HG03066 (cell line): ENCODE measurements at regions not wholly inside any gene's neighbourhood (a gene's known extent, or its start where the extent isn't known, plus 50 kb on each side); places are given as distances from the start of the nearest gene placed in this dataset.
A peak's percentile ranks its signal among the peaks of the same experiment; 100 is the strongest.
"Not testable (repeated sequence)": the region's sequence is repeated elsewhere in the genome, so short reads cannot be mapped to it uniquely, and the experiment has no call there.

Experiments used
- ATAC-seq: cut with Tn5 transposase; IDR thresholded peaks from one replicate; pipeline ENCODE4 v1.9.1; 2021; ENCODE audit warnings: low read depth; ENCODE audit not compliant: unreplicated experiment

DNA sequence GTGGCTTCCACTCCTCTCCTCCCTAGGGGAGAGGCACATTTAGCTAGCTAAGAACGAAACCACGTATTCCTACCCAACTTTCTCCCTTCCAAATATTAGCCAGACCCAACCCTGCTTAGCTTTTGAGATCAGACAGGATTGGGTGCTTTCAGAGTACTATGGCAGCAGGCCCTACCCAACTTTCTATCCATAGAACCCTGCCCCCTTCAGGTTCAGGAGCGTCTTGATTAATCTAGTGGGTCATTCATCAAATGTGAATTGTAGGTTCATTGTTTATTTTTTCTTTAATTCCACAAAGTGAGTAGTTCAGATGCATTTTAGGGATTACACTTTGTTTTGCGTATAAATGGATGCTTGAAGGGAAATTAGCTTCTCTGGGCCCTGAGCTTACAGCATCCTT, 188.3 kb downstream of the MIB1 start:
- ATAC-seq, result no peak

DNA sequence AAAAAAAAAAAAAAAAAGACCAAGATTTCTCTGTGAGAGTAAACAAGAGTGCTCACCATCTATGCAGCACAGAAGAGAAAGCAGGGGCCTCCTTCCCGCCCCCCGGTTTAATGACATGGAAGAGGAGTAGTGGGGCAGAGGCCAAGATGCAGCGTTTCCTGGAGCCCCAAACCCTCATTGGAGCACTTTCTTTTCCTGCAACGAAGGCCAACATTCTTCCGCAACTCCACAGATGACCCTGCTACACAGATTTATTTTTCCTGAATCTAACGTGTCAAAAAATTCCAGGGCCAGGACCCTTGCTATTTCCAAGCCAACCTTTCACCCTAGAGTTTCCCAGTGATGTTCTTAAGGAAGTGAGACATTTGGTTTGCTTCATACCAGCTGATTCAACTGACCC, 189.6 kb downstream of the MIB1 start:
- no peak for ATAC-seq

DNA sequence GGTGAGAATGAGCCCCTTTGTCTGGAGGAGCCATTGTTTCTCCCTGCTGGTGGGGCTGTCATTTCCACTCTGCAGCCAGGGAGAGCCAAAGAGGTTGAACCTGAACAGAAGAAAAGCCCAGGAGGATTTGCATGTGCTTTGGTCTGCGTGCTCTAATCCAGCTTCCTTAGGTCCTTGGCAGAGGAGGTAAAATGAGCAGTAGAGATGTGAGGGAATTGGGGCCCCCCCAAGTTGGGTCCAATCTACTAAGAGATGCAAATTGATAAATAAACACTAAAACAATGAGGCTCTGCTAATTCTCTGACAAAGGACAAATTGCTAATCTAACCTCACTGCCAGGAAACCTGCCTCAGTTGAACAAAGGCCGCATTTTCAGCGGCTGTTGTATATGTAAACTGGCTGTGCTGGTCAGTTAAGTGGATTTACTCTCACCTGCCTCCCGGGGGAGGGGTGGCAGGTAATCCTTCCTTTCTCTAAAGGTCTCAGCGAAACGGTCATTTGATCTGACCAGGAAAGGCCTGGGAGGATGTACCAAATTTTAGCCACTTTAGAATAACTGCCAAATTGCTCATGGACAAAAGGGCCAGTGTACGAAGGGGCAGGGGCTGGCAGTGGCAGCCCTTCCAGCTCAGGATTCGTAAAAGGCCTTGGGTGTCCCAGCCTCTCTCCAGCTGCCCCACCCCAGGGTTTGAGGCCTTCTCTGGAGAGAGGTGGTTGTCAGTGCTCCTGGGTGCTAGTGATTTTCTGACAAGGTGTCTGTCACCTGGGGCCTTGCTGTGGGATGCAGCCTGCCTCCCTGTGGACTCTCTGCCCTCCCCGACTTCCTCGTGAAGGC, 193.6 kb downstream of the MIB1 start:
- no peak for ATAC-seq

DNA sequence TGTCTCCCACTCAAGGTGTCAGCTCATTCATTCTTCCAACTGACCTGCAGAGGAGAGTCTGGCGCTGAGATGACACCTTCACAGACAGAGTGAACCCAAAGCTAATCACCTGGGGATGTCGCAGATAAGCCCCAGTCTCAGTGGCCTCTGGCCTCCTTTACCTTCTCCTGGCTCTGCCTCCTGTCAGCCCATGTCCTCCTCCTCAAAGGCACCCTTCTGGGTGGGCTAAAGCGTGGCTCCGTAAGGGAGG, 194.1 kb downstream of the MIB1 start:
- no peak for ATAC-seq

DNA sequence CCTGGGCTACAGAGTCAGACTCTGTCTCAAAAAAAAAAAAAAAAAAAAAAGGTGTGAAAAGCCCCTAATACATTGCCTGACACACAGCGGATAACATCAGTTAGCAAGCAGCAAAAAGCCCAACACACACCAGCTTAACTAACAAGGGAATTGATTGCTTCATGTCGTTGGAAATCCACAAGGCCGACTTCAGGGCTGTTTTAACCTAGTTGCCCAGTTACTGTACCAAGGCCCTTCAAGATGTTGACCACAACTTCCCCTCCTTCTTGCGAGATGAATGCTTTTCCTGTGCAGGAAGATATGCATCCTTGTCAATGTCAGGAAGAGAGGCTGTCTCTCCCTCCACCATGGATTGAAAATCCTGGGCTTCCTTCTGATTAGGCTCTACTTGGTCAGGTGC, 202.9 kb downstream of the MIB1 start:
- ATAC-seq, result no peak

DNA sequence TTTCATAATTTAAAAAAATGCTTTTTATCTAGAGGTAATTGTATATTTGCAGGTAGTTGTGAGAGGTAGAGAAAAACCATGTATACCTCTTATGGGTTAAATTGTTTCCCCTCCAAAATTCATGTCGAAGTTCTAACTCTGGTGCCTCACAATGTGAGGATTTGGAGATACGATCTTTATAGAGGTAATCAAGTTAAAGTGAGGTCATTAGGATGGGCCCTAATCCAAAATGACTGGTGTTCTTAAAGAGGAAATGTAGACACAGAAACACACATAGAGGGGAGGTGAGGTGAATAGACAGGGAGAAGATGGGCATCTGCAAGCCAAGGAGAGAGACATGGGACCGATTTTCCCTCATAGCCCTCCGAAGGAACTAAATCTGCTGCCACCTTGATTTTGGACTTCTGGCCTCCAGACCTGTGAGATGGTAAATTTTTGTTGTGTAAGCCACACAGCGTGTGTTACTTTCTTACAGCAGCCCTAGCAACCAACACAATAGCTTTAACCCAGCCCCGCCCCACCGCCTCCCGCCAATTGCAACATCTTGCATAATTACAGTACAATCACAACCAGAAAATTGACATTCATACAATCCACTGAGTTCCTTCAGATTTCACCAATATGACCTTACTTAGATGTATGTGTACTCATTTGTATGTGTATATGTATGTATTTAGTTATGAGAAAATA, 208.9 kb downstream of the MIB1 start:
- ATAC-seq, result no peak

DNA sequence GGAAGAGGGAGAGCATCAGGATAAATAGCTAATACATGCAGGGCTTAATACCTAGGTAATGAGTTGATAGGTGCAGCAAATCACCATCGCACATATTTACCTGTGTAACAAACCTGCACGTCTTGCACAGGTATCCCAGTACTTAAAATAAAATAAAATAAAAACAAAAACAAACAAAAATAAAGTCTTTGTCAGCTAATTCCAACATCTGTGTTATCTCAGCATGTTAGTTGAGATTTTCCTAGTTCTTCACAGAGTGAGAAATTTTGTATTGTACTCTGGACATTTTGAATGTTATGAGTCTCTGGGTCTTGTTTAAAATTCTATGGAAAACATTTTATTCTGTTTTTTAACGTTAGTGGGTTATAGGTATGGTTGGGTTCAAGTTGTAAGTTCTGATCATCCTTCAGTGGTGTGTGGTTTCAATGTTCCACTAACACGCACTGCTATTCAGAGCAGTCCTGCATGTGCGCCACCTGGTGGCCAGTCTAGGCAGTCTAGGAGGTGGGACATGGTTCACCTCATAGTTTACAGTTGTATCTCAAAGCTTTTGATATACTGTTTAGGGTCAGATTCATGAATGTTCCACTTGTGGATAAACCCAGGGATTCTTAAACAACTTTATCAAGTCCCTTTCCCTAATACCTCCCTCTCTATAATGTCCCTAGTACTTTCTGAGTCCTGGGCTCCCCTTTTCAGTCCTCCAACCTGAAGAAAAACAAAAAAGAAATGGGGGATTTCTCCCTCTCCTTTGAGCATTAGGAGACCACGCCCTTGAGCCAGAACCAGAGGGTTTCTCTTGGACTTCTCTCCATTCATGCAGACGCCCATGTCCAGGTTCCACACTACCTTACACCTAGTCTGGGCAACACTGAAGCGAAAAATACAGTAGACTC, 213.4 kb upstream of the GATA6 start:
- peak; percentile 95 for ATAC-seq

DNA sequence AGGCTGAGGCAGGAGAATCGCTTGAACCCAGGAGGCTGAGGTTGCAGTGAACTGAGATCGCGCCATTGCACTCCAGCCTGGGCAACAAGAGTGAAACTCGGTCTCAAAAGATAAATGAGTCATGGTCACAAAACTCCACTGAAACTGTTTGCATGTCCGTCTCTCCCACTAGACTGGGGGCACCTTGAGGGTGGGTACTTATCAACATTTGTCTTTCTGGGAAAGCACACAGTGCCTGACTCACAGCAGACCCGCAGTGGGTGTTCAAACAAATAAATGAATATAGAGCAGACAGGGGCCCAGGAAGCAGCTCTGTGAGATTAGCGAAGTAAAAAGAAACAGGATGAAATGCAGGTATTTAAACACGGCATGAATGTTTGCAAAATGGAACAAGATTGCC, 211.1 kb upstream of the GATA6 start:
- no peak for ATAC-seq

DNA sequence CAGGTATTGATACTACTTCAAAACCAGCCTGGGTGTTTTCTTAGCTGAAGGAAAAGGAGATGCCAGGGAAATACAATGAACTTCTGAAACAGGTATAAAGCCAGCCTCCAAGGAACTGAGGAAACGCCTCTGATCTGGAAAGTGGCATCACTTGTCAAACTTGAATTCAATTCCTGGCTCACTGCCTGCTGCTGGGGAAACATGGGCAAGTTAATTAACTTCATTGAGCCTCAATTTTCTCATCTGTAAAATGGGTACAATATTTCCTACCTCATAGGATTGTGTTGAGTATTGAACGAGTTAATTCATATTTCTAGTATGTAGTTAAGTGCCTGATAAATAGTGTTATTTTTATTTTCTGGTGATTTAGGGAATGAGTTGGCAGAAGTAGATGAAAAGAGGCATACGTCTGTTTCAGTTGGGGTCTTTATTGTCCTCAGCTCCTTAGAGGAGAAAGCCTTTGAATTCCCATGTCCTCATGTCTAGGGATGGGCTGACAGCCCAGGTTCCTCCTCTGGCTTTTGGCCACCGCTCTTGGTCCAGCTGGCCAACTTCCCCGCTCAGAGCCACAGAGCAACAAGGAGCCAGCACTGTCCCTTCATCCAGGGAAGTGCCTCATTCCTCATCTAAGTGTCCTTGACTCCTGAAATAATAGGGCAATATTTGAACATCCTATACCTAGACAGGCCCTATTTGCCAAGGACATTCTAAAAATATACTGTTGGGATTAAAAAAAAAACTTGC, 210.5 kb upstream of the GATA6 start:
- no peak for ATAC-seq

DNA sequence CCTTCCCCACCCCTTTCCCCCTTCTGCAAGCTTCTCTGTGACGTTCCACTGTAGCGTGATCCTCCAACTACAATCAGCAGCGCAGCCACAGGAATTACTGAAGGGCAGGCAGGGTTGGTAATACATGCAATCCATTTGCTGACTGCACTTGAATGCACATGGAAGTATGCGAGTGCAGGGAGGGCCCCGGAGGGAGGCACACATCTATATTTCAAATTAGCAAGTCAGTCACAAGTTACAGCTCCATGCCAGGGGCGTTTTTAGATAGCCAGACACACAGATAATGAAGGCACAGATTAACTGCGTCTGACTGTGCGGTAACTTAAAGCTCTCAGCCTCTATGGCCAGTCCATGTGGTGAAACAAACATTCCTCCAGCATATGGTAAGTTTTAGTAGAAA, 209.2 kb upstream of the GATA6 start:
- no peak for ATAC-seq

DNA sequence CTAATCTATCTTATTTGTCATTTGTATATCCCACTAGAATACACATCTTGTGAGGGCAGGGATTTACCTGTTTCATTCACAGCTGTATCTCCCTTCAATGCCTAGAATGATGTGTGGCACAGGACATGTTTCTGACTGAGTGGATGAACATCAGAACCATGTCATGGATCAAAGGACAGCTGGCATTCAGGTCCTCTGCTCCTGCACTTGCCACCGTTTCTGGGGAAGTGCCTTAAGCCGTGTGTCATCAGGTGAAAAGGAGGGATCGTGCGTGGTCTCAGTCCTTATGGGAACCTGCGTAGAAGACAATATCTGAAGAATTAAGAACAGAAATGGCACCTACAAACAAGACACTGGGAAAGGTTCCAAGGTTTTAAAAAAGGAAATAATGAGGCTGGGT, 206.1 kb upstream of the GATA6 start:
- ATAC-seq, result no peak

DNA sequence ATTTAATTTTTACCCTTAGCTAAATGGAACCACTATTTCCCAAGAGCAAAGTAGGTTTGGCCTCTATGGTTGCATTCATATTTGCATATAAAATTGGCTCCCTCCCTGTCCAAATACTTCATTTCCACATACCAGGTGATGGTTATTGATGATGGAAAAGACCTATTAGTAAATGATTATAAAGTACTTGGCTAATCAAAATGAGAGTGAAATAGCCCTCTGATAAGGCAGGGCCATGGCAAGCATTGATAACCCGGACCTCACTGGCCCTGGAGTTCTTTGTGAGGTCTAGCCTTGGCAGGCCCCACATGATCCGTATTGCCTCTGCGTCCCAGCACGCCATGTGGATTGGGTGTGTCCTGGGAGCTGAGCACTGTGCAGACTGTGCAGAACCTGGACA, 201.1 kb upstream of the GATA6 start:
- ATAC-seq, result no peak

DNA sequence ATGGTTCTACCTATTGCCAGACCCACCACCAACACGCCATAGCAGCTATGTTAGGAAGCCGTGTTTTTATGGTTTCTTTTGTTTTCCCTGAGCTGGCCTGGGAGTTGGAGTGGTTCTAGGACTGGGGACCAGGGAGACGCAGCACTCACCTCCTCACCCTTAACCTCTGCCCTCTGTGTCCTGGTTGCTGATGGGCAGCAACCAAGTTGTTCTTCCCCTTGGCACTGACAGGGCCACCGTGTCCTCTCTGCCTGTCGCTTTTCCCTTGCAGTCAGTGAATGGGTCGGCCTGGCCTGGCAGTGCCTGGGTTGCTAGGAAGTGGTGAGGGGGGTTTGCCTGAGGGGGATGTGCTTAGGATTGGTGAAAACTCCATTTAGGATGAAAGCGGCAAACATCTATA, 197.1 kb upstream of the GATA6 start:
- ATAC-seq, result no peak

DNA sequence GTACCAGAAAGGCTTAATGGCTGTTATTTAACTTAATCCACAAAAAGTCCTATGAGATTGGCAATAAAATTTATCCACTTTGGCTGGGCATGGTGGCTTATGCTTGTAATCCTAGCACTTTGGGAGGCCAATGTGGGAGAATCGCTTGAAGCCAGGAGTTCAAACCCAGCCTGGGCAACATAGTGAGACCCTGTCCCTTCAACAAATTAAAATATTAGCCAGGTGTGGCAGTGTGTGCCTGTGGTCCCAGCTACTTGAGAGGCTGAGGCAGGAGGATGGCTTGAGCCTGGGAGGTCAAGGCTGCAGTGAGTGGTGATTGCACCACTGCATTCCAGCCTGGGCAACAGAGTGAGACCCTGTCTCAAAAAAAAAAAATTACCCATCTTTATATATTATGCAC, 193.4 kb upstream of the GATA6 start:
- not testable (repeated sequence) for ATAC-seq

DNA sequence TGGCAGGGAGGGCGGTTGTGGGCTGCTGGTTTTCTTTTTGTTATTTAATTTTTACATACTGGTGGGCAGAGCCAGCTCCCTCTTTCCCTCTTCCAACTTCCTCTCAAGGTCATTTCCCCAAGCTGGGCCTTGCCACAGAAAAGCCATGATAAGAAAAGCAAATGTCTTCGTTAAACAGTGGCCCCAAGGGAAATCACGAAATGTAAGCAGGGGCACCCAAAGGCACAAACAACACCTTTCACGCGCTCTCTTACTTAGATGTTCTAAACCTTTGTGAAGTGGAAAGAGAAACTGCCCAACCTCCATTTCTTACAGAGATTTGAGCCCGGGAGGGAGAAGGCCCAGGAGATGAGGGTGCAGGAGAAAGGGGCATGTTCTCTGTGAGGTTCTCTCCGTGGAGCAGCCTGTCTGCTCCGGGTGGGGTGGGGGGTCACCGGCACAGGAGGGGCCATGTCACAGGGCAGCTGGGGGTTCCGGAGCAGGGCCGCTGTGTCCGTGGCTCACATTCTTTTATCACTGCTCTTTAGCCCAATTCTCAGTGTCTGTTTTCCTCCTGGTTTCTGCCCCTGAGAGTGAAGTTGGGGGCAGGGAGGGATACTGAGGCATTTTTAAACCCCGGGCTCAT, 190.7 kb upstream of the GATA6 start:
- ATAC-seq, result no peak

DNA sequence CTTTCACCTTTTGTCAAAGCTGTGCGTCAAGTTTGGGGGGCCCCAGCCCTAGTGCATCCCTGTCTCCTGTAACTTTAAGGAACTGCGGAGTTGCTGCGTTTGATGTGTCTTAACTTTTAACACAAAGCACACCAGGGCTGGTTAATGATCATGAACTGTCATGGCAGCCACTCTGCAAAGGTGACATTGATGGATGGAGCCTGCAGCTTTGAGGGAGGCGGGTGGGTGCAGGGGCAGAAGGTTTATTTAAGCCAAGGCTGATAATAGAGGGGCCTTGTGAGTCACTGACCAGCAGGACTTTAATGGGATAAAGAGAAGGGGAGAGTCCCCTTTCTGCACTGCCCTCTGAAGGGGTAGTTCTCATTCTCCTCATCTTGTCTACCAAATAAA, 190.2 kb upstream of the GATA6 start:
- no peak for ATAC-seq

DNA sequence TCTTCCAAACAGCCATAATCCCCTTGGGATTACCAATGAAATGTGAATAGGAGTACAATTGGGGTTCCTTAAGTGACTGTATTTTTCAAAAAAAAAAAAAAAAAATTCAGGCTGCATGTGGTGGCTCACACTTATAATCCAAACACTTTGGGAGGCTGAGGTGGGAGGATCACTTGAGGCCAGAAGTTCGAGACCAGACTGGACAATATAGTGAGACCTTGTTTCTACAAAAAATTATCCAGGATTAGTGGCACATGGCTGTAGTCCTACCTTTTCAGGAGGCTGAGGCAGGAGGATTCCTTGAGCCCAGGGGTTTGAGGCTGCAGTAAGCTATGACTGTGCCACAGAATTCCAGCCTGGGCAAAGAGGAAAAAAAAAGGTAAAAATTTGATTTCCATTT, 189.6 kb upstream of the GATA6 start:
- ATAC-seq, result no peak

DNA sequence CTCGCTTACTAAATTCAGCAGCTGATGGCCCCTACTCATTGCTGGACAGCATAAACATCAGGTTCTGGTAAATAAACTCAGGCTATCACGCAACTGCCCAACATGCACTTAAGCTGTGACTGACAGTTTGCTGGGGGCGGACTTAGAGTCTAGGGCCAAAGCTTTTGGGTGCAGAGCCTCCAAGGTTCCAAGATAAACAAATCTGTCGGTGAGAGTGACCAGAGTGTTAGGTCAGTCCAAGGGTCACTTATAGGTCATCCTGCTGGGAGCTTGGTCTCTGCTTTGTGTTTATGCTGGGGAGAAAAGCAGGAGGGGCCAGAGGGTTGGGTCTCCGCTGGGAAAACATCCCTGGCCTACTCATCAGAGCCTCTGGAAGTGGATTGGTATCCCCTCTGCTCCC, 188.6 kb upstream of the GATA6 start:
- ATAC-seq, result no peak

DNA sequence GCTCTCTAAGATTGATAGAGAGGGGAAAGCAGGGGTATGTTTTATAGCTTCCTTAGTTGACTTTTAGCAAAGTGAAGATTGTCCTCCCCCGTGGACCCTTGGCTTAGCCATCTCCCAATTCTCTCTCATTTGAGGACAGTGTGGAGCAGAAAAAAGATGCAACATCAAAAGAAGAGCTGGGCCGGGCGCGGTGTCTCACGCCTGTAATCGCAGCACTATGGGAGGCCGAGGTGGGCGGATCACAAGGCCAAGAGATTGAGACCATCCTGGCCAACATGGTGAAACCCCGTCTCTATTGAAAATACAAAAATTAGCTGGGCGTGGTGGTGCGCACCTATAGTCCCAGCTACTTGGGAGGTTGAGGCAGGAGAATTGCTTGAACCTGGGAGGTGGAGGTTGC, 187.9 kb upstream of the GATA6 start:
- not testable (repeated sequence) for ATAC-seq

DNA sequence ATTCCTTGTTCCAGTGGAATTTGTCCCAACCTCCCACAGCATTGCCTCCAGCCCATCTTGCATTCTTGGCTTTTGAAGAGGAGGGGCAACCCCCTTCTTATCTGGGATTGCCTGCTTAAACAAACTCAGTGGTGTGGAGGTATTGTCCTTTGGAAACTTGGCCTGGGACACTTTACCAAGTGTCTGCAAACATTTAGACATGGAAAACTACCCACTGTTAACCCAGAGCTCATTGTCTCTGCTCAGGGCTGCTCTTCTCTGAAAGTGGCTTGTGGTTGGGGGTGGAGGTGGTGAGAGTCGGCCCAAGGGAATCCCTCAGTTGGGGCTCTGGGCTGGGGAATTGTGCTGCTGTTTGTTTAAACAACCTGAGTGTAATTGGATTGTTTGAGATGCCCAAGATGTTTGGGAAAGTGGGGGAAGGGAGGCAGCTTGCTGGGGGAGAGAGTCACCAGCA, 178.3 kb upstream of the GATA6 start:
- no peak for ATAC-seq
